Kidney epithelial cell (primary cell): ENCODE measurements at regions not wholly inside any gene's neighbourhood (a gene's known extent, or its start where the extent isn't known, plus 50 kb on each side); places are given as distances from the start of the nearest gene placed in this dataset.

Experiments
- DNase-seq: peaks from one replicate; pipeline ENCODE4 v3.0.0-alpha.2; 2010; ENCODE audit warnings: low read depth
- H3K27me3 ChIP-seq: 2 replicates; pipeline ENCODE4 v1.6.0; 2011; ENCODE audit warnings: low read length; ENCODE audit not compliant: control insufficient read depth, insufficient read depth
- H3K36me3 ChIP-seq: 2 replicates; pipeline ENCODE4 v1.5.1; 2011; ENCODE audit warnings: low read length; ENCODE audit not compliant: control insufficient read depth, insufficient read depth
- H3K4me3 ChIP-seq: 2 replicates; pipeline ENCODE4 v1.5.1; 2011; ENCODE audit warnings: low read depth, mild to moderate bottlenecking, control low read depth, low read length
- TF ChIP-seq, protein P1 (sequence below): IDR thresholded peaks from 2 replicates; pipeline ENCODE4 v1.5.1; 2011; ENCODE audit warnings: mild to moderate bottlenecking, moderate library complexity, low read length, control low read depth, inconsistent platforms; ENCODE audit not compliant: insufficient read depth, poor library complexity, severe bottlenecking

DNA sequence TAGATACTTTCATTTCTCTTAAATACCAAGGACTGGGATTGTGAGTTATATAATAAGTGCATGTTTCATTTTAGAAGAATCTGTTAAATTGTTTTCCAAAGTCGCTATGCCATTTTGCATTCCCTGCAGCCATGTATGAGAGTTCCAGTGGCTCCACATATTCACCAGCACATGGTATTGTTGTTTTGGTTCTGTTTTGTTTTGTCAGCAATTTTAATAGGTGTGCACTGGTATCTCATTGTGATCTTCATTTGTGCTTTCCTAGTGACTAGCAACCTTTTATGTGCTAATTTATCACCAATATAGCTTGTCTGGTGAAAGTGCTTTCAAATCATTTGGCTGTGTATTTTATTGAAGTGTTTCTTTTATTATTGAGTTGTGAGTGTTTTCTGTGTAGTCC is 278.9 kb downstream of the ZNF516 start:
- DNase-seq, result no peak
- no peaks in the 10 kb centered on the region for H3K27me3 ChIP-seq
- H3K36me3 ChIP-seq, result no peaks in the 10 kb centered on the region
- TF ChIP-seq, protein P1, sequence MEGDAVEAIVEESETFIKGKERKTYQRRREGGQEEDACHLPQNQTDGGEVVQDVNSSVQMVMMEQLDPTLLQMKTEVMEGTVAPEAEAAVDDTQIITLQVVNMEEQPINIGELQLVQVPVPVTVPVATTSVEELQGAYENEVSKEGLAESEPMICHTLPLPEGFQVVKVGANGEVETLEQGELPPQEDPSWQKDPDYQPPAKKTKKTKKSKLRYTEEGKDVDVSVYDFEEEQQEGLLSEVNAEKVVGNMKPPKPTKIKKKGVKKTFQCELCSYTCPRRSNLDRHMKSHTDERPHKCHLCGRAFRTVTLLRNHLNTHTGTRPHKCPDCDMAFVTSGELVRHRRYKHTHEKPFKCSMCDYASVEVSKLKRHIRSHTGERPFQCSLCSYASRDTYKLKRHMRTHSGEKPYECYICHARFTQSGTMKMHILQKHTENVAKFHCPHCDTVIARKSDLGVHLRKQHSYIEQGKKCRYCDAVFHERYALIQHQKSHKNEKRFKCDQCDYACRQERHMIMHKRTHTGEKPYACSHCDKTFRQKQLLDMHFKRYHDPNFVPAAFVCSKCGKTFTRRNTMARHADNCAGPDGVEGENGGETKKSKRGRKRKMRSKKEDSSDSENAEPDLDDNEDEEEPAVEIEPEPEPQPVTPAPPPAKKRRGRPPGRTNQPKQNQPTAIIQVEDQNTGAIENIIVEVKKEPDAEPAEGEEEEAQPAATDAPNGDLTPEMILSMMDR, result no peak
- H3K4me3 ChIP-seq, result no peak overlapping the region

- Histone ChIP-seq H3K36me3 (no peaks in the 10 kb centered on the region), H3K27me3 (no peaks in the 10 kb centered on the region), H3K4me3 (no peak overlapping the region)
- DNase-seq, result no peak
- TF ChIP-seq, protein P1, result no peak
These were observed 281.1 kb downstream of the ZNF516 start for GRCh38 chr18:76213991-76214390.

- Histone ChIP-seq H3K4me3 (no peak overlapping the region), H3K27me3 (no peaks in the 10 kb centered on the region), H3K36me3 (no peaks in the 10 kb centered on the region)
- TF ChIP-seq, protein P1, result no peak
- no peak for DNase-seq
These were observed 282.1 kb downstream of the ZNF516 start for GRCh38 chr18:76212960-76213359.

- no peak overlapping the region for H3K4me3 ChIP-seq
- no peaks in the 10 kb centered on the region for H3K27me3 ChIP-seq
- peak; percentile 70 for DNase-seq
- TF ChIP-seq, protein P1, result no peak
- no peaks in the 10 kb centered on the region for H3K36me3 ChIP-seq
These were observed 285.4 kb downstream of the ZNF516 start for GRCh38 chr18:76209597-76209996.

DNA sequence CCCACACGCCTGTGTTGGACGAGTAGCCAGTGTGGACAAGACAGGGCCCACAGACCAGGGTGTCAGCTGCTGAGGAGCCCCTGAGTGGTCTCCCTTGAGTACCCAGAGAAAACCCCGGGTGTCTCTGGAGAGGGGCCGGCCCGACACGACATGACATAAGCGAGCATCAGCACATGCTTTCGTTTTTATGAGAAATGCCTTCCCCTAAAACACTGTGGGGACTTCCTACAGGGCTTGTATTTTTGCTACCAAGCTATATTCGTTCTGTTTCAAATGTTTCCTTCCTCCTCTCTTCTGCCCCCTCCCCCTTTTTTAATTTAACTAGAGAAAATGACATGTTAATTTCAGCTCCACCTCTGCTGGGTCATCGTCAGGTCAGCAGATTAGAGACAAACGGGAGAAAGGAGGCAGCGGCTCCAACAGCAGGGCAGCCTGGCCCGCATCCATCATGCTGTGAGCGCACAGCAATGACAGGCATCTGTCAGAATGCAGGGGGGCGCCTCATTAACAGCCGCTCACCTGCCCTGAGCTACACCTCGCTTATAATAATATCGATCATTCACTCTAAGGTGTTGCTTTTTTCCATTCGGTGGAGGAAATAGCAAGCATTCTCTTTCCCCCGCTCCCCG is 286.2 kb downstream of the ZNF516 start:
- Histone ChIP-seq H3K36me3 (no peaks in the 10 kb centered on the region), H3K27me3 (no peaks in the 10 kb centered on the region), H3K4me3 (no peak overlapping the region)
- TF ChIP-seq, protein P1, result no peak
- DNase-seq, result no peak

- TF ChIP-seq, protein P1, result no peak
- Histone ChIP-seq H3K27me3 (no peaks in the 10 kb centered on the region), H3K4me3 (no peak overlapping the region), H3K36me3 (no peaks in the 10 kb centered on the region)
- DNase-seq, result no peak
These were observed 289.1 kb downstream of the ZNF516 start for GRCh38 chr18:76205906-76206305.
